ENCODE measurements at regions not wholly inside any gene's neighbourhood (a gene's known extent, or its start where the extent isn't known, plus 50 kb on each side); places are given as distances from the start of the nearest gene placed in this dataset.

- H3K27ac ChIP-seq (ENCODE audit: low read length in 2 of 2) = no peak overlapping the region
- H3K27ac Mint-ChIP-seq = no peak overlapping the region
- no peaks in the 10 kb centered on the region for H3K27me3 ChIP-seq (replicated peaks in 1 of 4; ENCODE audit: control extremely low read depth in 1 of 4, control insufficient read depth in 3 of 4, insufficient read depth in 4 of 4, low read length in 3 of 4)
- no peak overlapping the region for H2AFZ ChIP-seq (ENCODE audit: insufficient read depth, low read depth, low read length, poor library complexity, severe bottlenecking)
- no peak overlapping the region for H3K9ac ChIP-seq (ENCODE audit: low read length)
- no peaks in the 10 kb centered on the region for H4K20me1 ChIP-seq (ENCODE audit: control insufficient read depth, insufficient read depth, low read length, poor library complexity, severe bottlenecking)
- no peaks in the 10 kb centered on the region for H3K79me2 ChIP-seq (ENCODE audit: control insufficient read depth, insufficient read depth, low read length)
- intact Hi-C loops (cut with micrococcal nuclease) = no loop called here
- ChIA-PET CTCF (no interaction called here), POLR2A (no interaction called here)
- H3K4me1 Mint-ChIP-seq = no peaks in the 10 kb centered on the region
- no peaks in the 10 kb centered on the region for H3K27me3 Mint-ChIP-seq
- H3K9me3 ChIP-seq (ENCODE audit: control extremely low read depth in 1 of 3, control insufficient read depth in 2 of 3, insufficient read depth in 1 of 3, low read length in 2 of 3) = peaks cover 2 to 7% (median 2%) of the 10 kb centered on the region in 3 donors
- no peak overlapping the region for H3K4me3 ChIP-seq (ENCODE audit: control extremely low read depth in 1 of 5, extremely low read depth in 1 of 5, insufficient read depth in 1 of 5, low read depth in 2 of 5, low read length in 4 of 5)
- H3K4me2 ChIP-seq (replicated peaks; ENCODE audit: low read depth, low read length, poor library complexity, severe bottlenecking) = no peak overlapping the region
- H3K9me3 Mint-ChIP-seq (ENCODE audit: insufficient read depth) = peaks cover 9% of the 10 kb centered on the region
- no peaks in the 10 kb centered on the region for H3K36me3 ChIP-seq (replicated peaks in 1 of 2; ENCODE audit: control extremely low read depth in 1 of 2, control insufficient read depth in 1 of 2, extremely low read depth in 1 of 2, insufficient read depth in 2 of 2, low read length in 1 of 2)
- no peaks in the 10 kb centered on the region for H3K4me1 ChIP-seq (ENCODE audit: control insufficient read depth in 2 of 2, insufficient read depth in 2 of 2, low read length in 2 of 2)
- no CpG with 5 or more reads among the region's 1 CpG for WGBS (ENCODE audit: insufficient coverage)
- ATAC-seq (ENCODE audit: low read depth) (no peak), DNase-seq (no peak)
- TF ChIP-seq, protein P1, sequence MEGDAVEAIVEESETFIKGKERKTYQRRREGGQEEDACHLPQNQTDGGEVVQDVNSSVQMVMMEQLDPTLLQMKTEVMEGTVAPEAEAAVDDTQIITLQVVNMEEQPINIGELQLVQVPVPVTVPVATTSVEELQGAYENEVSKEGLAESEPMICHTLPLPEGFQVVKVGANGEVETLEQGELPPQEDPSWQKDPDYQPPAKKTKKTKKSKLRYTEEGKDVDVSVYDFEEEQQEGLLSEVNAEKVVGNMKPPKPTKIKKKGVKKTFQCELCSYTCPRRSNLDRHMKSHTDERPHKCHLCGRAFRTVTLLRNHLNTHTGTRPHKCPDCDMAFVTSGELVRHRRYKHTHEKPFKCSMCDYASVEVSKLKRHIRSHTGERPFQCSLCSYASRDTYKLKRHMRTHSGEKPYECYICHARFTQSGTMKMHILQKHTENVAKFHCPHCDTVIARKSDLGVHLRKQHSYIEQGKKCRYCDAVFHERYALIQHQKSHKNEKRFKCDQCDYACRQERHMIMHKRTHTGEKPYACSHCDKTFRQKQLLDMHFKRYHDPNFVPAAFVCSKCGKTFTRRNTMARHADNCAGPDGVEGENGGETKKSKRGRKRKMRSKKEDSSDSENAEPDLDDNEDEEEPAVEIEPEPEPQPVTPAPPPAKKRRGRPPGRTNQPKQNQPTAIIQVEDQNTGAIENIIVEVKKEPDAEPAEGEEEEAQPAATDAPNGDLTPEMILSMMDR (IDR thresholded peaks at IDR 0.05) = no peak
- TF ChIP-seq EZH2 (IDR thresholded peaks at IDR 0.05; ENCODE audit: borderline replicate concordance, insufficient read depth, low read depth, low read length, poor library complexity, severe bottlenecking) = no peak
- H3K4me3 Mint-ChIP-seq = no peak overlapping the region
Observed at GRCh38 chr15:47003568-47003967, 713.7 kb upstream of the SEMA6D start.

- CTCF ChIA-PET = no interaction called here
- H3K4me3 Mint-ChIP-seq = no peak overlapping the region
- H3K27ac Mint-ChIP-seq = no peak overlapping the region
- Histone ChIP-seq H3K27ac (ENCODE audit: low read length in 2 of 2) (no peak overlapping the region), H3K9me3 (ENCODE audit: control extremely low read depth in 1 of 3, control insufficient read depth in 2 of 3, insufficient read depth in 1 of 3, low read length in 2 of 3) (peaks cover 1 to 2% (median 2%) of the 10 kb centered on the region in 3 donors), H3K27me3 (replicated peaks in 1 of 4; ENCODE audit: control extremely low read depth in 1 of 4, control insufficient read depth in 3 of 4, insufficient read depth in 4 of 4, low read length in 3 of 4) (no peaks in the 10 kb centered on the region), H3K36me3 (replicated peaks in 1 of 2; ENCODE audit: control extremely low read depth in 1 of 2, control insufficient read depth in 1 of 2, extremely low read depth in 1 of 2, insufficient read depth in 2 of 2, low read length in 1 of 2) (no peaks in the 10 kb centered on the region), H3K4me1 (ENCODE audit: control insufficient read depth in 2 of 2, insufficient read depth in 2 of 2, low read length in 2 of 2) (no peaks in the 10 kb centered on the region), H4K20me1 (ENCODE audit: control insufficient read depth, insufficient read depth, low read length, poor library complexity, severe bottlenecking) (no peaks in the 10 kb centered on the region), H3K79me2 (ENCODE audit: control insufficient read depth, insufficient read depth, low read length) (no peaks in the 10 kb centered on the region), H2AFZ (ENCODE audit: insufficient read depth, low read depth, low read length, poor library complexity, severe bottlenecking) (no peak overlapping the region), H3K4me3 (ENCODE audit: control extremely low read depth in 1 of 5, extremely low read depth in 1 of 5, insufficient read depth in 1 of 5, low read depth in 2 of 5, low read length in 4 of 5) (no peak overlapping the region), H3K4me2 (replicated peaks; ENCODE audit: low read depth, low read length, poor library complexity, severe bottlenecking) (no peak overlapping the region), H3K9ac (ENCODE audit: low read length) (no peak overlapping the region)
- POLR2A ChIA-PET = no interaction called here
- TF ChIP-seq, protein P1 (IDR thresholded peaks at IDR 0.05) = no peak
- no peak for TF ChIP-seq EZH2 (IDR thresholded peaks at IDR 0.05; ENCODE audit: borderline replicate concordance, insufficient read depth, low read depth, low read length, poor library complexity, severe bottlenecking)
- DNase-seq (no peak), ATAC-seq (ENCODE audit: low read depth) (no peak)
- H3K9me3 Mint-ChIP-seq (ENCODE audit: insufficient read depth) = peaks cover 12% of the 10 kb centered on the region
- no peaks in the 10 kb centered on the region for H3K27me3 Mint-ChIP-seq
- intact Hi-C loops (cut with micrococcal nuclease) = no loop called here
- H3K4me1 Mint-ChIP-seq = no peaks in the 10 kb centered on the region
Observed at GRCh38 chr15:47013446-47013845, 703.9 kb upstream of the SEMA6D start.

All from B cell (primary cell).